Adrenal gland (tissue), 5 donors: ENCODE measurements at regions not wholly inside any gene's neighbourhood (a gene's known extent, or its start where the extent isn't known, plus 50 kb on each side); places are given as distances from the start of the nearest gene placed in this dataset.

Experiments used
- POLR2A ChIP-seq, 2 donors: fragments of 450-650 bp; IDR thresholded peaks; one replicate each; pipeline ENCODE4 v1.6.1; 2017; ENCODE audit warnings: antibody characterized with exemption in 2 of 2, mild to moderate bottlenecking in 2 of 2, moderate library complexity in 1 of 2
- TF ChIP-seq, protein P1 (sequence below), 6 experiments: fragments of 450-650 bp in 4 of 6; fragments of 200-600 bp in 2 of 6; sonication (generic) in 1 of 6; IDR thresholded peaks; 1 replicate in 5 of 6; 2 replicates in 1 of 6; pipeline versions ENCODE4 v1.5.1 to v1.8.0; 2016 to 2021; ENCODE audit warnings: antibody characterized with exemption in 6 of 6, mild to moderate bottlenecking in 2 of 6, moderate library complexity in 1 of 6
- donor health status: DM: no; HTN: no; CAD: no.

DNA sequence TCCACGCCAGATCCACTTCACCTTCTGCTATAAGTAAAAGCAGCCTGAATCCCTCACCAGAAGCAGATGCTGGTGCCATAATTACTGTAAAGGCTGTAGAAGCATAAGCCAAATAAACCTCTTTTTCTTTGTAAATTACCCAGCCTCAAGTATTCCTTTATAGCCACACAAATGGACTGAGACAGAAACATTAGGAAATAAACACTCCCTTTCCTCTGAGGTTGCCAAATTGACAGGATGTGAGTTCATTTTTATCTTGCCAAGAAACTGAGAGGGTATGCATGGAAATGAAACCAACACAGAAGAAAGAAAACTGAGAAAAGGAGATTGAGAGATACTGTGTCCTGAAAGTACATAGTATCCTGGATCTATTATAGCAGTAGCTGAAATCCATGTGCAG, 481.2 kb downstream of the HAO1 start:
- TF ChIP-seq, protein P1, sequence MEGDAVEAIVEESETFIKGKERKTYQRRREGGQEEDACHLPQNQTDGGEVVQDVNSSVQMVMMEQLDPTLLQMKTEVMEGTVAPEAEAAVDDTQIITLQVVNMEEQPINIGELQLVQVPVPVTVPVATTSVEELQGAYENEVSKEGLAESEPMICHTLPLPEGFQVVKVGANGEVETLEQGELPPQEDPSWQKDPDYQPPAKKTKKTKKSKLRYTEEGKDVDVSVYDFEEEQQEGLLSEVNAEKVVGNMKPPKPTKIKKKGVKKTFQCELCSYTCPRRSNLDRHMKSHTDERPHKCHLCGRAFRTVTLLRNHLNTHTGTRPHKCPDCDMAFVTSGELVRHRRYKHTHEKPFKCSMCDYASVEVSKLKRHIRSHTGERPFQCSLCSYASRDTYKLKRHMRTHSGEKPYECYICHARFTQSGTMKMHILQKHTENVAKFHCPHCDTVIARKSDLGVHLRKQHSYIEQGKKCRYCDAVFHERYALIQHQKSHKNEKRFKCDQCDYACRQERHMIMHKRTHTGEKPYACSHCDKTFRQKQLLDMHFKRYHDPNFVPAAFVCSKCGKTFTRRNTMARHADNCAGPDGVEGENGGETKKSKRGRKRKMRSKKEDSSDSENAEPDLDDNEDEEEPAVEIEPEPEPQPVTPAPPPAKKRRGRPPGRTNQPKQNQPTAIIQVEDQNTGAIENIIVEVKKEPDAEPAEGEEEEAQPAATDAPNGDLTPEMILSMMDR (IDR thresholded peaks at IDR 0.05) = no peak
- TF ChIP-seq POLR2A (IDR thresholded peaks at IDR 0.05) = no peak
